ENCODE measurements at regions not wholly inside any gene's neighbourhood (a gene's known extent, or its start where the extent isn't known, plus 50 kb on each side); places are given as distances from the start of the nearest gene placed in this dataset.

DNA sequence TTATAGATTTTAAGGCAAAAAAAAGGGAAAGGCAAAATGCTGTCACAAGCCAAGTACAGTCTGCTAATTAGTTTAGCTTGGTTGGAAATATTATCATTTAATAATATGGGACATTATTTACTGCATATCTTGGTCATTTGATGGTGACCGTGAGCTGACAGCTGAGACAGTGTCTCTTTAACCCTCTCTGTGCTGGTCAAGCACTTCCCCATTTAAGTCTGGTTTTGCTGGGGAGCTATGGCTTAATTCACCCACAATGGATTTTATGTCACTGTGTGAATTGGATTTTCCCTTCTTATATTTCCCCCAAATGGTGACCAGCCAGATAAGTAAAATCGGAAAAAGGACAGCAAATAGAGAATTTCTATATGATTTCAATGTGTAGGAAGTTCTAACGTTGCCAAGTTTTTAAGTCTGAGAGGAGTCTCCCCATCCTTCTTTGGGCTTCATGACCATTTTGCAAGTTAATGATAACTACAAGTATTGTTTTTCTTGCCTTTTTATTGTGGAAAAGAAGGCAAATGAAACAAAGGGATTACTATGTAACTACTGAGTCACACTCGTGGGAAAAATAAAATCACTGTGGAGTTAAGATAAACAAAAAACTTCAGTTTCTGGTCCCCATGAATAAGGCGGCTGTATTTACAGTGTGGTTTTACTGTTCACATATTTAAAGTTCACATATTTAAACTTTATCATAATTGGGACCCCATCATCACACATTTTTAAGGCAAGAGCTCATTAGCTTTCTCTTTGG, 373.5 kb downstream of the NR2F2 start:
- DNase-seq = no peak
- no peak for ATAC-seq
- ChIA-PET CTCF (no interaction called here), POLR2A (no interaction called here)
- no peaks in the 10 kb centered on the region for H3K36me3 Mint-ChIP-seq
- no peaks in the 10 kb centered on the region for H3K36me3 ChIP-seq (ENCODE audit: control insufficient read depth in 2 of 3, insufficient read depth in 3 of 3, low read length in 3 of 3)
- no peaks in the 10 kb centered on the region for H3K4me1 Mint-ChIP-seq
- intact Hi-C loops (cut with micrococcal nuclease) = no loop called here
- no peaks in the 10 kb centered on the region for H3K4me1 ChIP-seq (ENCODE audit: control insufficient read depth in 2 of 2, insufficient read depth in 2 of 2, low read length in 2 of 2)
- H3K27me3 Mint-ChIP-seq = peaks cover 0 to 38% (median 15%) of the 10 kb centered on the region in 5 donors
- no peaks in the 10 kb centered on the region for H3K9me3 ChIP-seq (ENCODE audit: control insufficient read depth in 2 of 3, low read length in 3 of 3)
- H3K27me3 ChIP-seq (ENCODE audit: control insufficient read depth in 2 of 2, insufficient read depth in 2 of 2, low read length in 2 of 2) = no peaks in the 10 kb centered on the region
- no peak overlapping the region for H3K27ac Mint-ChIP-seq
- no peaks in the 10 kb centered on the region for H3K9me3 Mint-ChIP-seq
- no peak overlapping the region for H3K27ac ChIP-seq (ENCODE audit: low read depth, low read length)
- no peak overlapping the region for H3K4me3 Mint-ChIP-seq
- no peak overlapping the region for H3K4me3 ChIP-seq (ENCODE audit: low read length)

DNA sequence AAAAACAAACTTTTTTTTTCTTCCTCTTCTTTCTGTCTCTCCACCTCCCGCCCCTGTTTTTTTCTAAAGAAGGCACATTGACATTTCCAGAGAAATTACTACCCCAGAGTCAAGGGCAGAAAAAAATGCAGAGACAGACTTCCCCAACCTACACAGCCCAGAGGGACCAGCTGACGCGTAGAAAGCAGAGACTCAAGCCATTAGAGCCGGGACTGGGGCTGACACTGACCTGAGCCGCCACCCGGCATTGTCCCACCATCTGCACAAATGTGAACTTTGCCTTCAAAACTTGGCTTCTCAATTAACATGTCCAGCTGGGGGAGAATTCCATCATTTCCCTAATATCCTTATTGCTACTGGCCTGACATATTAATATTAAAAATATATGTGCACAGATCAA, 385.6 kb downstream of the NR2F2 start:
- Histone ChIP-seq H3K4me1 (ENCODE audit: control insufficient read depth in 2 of 2, insufficient read depth in 2 of 2, low read length in 2 of 2) (no peaks in the 10 kb centered on the region), H3K27me3 (ENCODE audit: control insufficient read depth in 2 of 2, insufficient read depth in 2 of 2, low read length in 2 of 2) (no peaks in the 10 kb centered on the region), H3K27ac (ENCODE audit: low read depth, low read length) (no peak overlapping the region), H3K36me3 (ENCODE audit: control insufficient read depth in 2 of 3, insufficient read depth in 3 of 3, low read length in 3 of 3) (no peaks in the 10 kb centered on the region), H3K4me3 (ENCODE audit: low read length) (no peak overlapping the region), H3K9me3 (ENCODE audit: control insufficient read depth in 2 of 3, low read length in 3 of 3) (no peaks in the 10 kb centered on the region)
- ChIA-PET CTCF (no interaction called here), POLR2A (no interaction called here)
- Mint-ChIP-seq H3K27ac (no peak overlapping the region), H3K9me3 (peaks cover 0 to 9% (median 0%) of the 10 kb centered on the region in 11 donors), H3K4me3 (no peak overlapping the region), H3K4me1 (no peaks in the 10 kb centered on the region), H3K36me3 (no peaks in the 10 kb centered on the region), H3K27me3 (peaks cover 0 to 20% (median 8%) of the 10 kb centered on the region in 5 donors)
- intact Hi-C loops (cut with micrococcal nuclease) = no loop called here
- DNase-seq (no peak), ATAC-seq (no peak)

DNA sequence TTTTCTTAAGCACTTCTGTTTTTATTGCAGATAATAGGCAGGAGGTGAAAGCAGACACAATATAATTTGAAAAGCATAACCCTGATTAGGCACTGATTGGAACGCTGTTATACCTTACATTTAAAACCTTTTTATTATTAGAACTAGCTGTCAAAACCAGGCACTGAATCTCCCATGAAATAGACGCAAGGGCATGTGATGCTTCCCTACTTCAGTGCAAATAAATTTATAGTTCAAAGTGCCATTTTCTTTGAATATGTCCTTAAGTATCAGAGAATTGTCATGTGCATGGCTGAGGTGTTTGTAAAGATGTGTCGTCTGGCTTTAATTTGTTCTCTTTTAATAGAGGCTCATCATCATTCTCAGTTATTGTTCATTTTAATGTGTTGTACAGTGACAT, 386.0 kb downstream of the NR2F2 start:
- H3K4me1 ChIP-seq (ENCODE audit: control insufficient read depth in 2 of 2, insufficient read depth in 2 of 2, low read length in 2 of 2) = no peaks in the 10 kb centered on the region
- Mint-ChIP-seq H3K27me3 (peaks cover 0 to 24% (median 11%) of the 10 kb centered on the region in 5 donors), H3K27ac (no peak overlapping the region), H3K4me1 (no peaks in the 10 kb centered on the region), H3K9me3 (peaks cover 0 to 9% (median 2%) of the 10 kb centered on the region in 11 donors), H3K4me3 (no peak overlapping the region), H3K36me3 (no peaks in the 10 kb centered on the region)
- H3K9me3 ChIP-seq (ENCODE audit: control insufficient read depth in 2 of 3, low read length in 3 of 3) = no peaks in the 10 kb centered on the region
- intact Hi-C loops (cut with micrococcal nuclease) = no loop called here
- H3K27me3 ChIP-seq (ENCODE audit: control insufficient read depth in 2 of 2, insufficient read depth in 2 of 2, low read length in 2 of 2) = no peaks in the 10 kb centered on the region
- H3K27ac ChIP-seq (ENCODE audit: low read depth, low read length) = no peak overlapping the region
- H3K4me3 ChIP-seq (ENCODE audit: low read length) = no peak overlapping the region
- ChIA-PET CTCF (no interaction called here), POLR2A (no interaction called here)
- H3K36me3 ChIP-seq (ENCODE audit: control insufficient read depth in 2 of 3, insufficient read depth in 3 of 3, low read length in 3 of 3) = no peaks in the 10 kb centered on the region
- ATAC-seq (no peak), DNase-seq (no peak)

DNA sequence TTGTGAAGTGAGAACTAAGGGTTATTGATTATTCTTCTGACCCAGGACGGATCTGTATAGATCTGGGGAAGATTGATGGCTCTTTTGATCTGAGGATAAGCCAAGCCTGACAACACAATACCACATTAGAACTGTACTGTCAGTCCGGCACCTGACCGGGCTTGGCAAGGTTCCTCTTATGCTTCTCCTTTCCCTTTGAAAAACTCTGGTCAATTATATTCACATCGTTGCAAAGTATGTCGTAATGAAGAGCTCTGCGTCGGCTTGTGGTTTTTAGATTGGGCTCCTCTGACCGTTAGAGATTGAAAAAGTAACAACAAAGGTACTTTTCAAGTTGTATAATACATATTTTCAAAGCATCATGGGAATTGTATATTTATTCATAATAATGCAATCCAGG, 389.8 kb downstream of the NR2F2 start:
- Histone ChIP-seq H3K4me3 (ENCODE audit: low read length) (no peak overlapping the region), H3K27me3 (ENCODE audit: control insufficient read depth in 2 of 2, insufficient read depth in 2 of 2, low read length in 2 of 2) (no peaks in the 10 kb centered on the region), H3K4me1 (ENCODE audit: control insufficient read depth in 2 of 2, insufficient read depth in 2 of 2, low read length in 2 of 2) (no peaks in the 10 kb centered on the region), H3K9me3 (ENCODE audit: control insufficient read depth in 2 of 3, low read length in 3 of 3) (no peaks in the 10 kb centered on the region), H3K27ac (ENCODE audit: low read depth, low read length) (no peak overlapping the region), H3K36me3 (ENCODE audit: control insufficient read depth in 2 of 3, insufficient read depth in 3 of 3, low read length in 3 of 3) (no peaks in the 10 kb centered on the region)
- intact Hi-C loops (cut with micrococcal nuclease) = no loop called here
- CTCF ChIA-PET = no interaction called here
- Mint-ChIP-seq H3K9me3 (peaks cover 0 to 9% (median 0%) of the 10 kb centered on the region in 11 donors), H3K36me3 (no peaks in the 10 kb centered on the region), H3K4me3 (no peak overlapping the region), H3K27ac (no peak overlapping the region), H3K27me3 (peaks cover 0 to 24% (median 8%) of the 10 kb centered on the region in 5 donors), H3K4me1 (no peaks in the 10 kb centered on the region)
- ATAC-seq (peak; percentile 57), DNase-seq (no peak)
- POLR2A ChIA-PET = no interaction called here

DNA sequence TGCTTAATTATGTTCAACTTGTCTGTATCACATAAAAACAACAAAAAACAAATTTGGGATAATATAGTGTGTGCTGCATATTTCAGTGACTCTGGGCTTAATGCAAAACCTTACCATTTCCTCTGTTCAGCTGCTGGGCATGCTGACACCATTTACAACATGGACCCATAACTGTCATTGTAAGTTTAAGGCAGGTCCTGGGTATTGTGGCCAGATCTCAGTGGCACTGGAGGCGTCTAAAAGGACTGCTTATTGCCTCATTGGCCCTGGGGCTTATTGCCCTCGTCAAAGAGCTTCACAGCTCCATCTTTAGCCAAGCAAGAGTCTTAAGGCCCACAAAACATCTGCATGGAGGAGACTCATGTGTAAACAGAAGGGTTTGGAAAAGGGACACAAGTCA, 390.2 kb downstream of the NR2F2 start:
- H3K27ac Mint-ChIP-seq = no peak overlapping the region
- CTCF ChIA-PET = no interaction called here
- intact Hi-C loops (cut with micrococcal nuclease) = no loop called here
- Histone ChIP-seq H3K27ac (ENCODE audit: low read depth, low read length) (no peak overlapping the region), H3K27me3 (ENCODE audit: control insufficient read depth in 2 of 2, insufficient read depth in 2 of 2, low read length in 2 of 2) (no peaks in the 10 kb centered on the region), H3K4me3 (ENCODE audit: low read length) (no peak overlapping the region), H3K4me1 (ENCODE audit: control insufficient read depth in 2 of 2, insufficient read depth in 2 of 2, low read length in 2 of 2) (no peaks in the 10 kb centered on the region), H3K36me3 (ENCODE audit: control insufficient read depth in 2 of 3, insufficient read depth in 3 of 3, low read length in 3 of 3) (no peaks in the 10 kb centered on the region), H3K9me3 (ENCODE audit: control insufficient read depth in 2 of 3, low read length in 3 of 3) (no peaks in the 10 kb centered on the region)
- H3K9me3 Mint-ChIP-seq = peaks cover 0 to 9% (median 0%) of the 10 kb centered on the region in 11 donors
- H3K27me3 Mint-ChIP-seq = peaks cover 0 to 24% (median 7%) of the 10 kb centered on the region in 5 donors
- H3K4me3 Mint-ChIP-seq = no peak overlapping the region
- POLR2A ChIA-PET = no interaction called here
- H3K4me1 Mint-ChIP-seq = no peaks in the 10 kb centered on the region
- ATAC-seq (no peak), DNase-seq (no peak)
- no peaks in the 10 kb centered on the region for H3K36me3 Mint-ChIP-seq

DNA sequence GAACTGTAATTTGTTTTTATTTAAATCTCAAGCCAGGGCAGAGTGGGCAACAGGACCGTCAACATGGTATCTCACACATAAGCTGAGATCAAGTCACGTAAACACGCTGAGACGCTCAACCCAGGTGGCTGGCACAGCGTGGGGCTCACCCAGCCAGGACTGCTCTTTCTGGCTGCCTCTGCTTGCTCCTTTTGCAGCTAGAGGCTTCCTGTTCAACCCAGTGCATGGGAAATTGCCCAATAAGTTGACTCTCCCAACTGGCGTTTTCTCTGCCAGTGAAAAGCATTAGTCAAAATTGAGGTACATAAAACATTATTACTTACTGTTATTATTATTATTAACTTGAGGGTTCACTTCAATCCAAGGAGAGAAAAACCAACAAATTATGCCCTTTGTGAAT, 398.1 kb downstream of the NR2F2 start:
- no peaks in the 10 kb centered on the region for H3K4me1 ChIP-seq (ENCODE audit: control insufficient read depth in 2 of 2, insufficient read depth in 2 of 2, low read length in 2 of 2)
- no peaks in the 10 kb centered on the region for H3K9me3 ChIP-seq (ENCODE audit: control insufficient read depth in 2 of 3, low read length in 3 of 3)
- Mint-ChIP-seq H3K27me3 (peaks cover 0 to 13% (median 0%) of the 10 kb centered on the region in 5 donors), H3K36me3 (no peaks in the 10 kb centered on the region), H3K9me3 (peaks cover 0 to 2% (median 0%) of the 10 kb centered on the region in 11 donors), H3K27ac (no peak overlapping the region), H3K4me1 (no peaks in the 10 kb centered on the region), H3K4me3 (no peak overlapping the region)
- no peak for DNase-seq
- H3K27me3 ChIP-seq (ENCODE audit: control insufficient read depth in 2 of 2, insufficient read depth in 2 of 2, low read length in 2 of 2) = no peaks in the 10 kb centered on the region
- no peak for ATAC-seq
- intact Hi-C loops (cut with micrococcal nuclease) = no loop called here
- H3K4me3 ChIP-seq (ENCODE audit: low read length) = no peak overlapping the region
- H3K27ac ChIP-seq (ENCODE audit: low read depth, low read length) = no peak overlapping the region
- ChIA-PET CTCF (no interaction called here), POLR2A (no interaction called here)
- H3K36me3 ChIP-seq (ENCODE audit: control insufficient read depth in 2 of 3, insufficient read depth in 3 of 3, low read length in 3 of 3) = no peaks in the 10 kb centered on the region

DNA sequence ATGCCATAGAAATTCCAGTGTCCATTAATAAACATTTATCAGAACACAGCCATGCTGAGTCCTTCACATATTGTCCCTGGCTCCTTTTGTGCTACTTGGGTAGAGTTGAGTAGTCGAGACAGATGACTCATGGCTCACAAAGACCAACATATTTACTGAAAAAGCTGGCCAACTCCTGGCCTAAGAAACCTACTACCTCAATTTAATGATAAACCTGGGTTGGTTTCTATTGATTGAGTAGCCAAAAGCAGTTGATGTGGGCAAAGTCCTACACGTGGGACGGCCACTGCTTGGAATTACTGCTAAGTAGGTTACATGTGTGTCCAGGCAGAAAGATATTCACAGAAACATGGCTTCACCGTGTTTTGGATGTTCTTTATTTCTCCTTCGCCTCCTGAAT, 402.2 kb downstream of the NR2F2 start:
- Histone ChIP-seq H3K4me1 (ENCODE audit: control insufficient read depth in 2 of 2, insufficient read depth in 2 of 2, low read length in 2 of 2) (no peaks in the 10 kb centered on the region), H3K27ac (ENCODE audit: low read depth, low read length) (no peak overlapping the region), H3K9me3 (ENCODE audit: control insufficient read depth in 2 of 3, low read length in 3 of 3) (no peaks in the 10 kb centered on the region), H3K36me3 (ENCODE audit: control insufficient read depth in 2 of 3, insufficient read depth in 3 of 3, low read length in 3 of 3) (no peaks in the 10 kb centered on the region), H3K27me3 (ENCODE audit: control insufficient read depth in 2 of 2, insufficient read depth in 2 of 2, low read length in 2 of 2) (no peaks in the 10 kb centered on the region), H3K4me3 (ENCODE audit: low read length) (no peak overlapping the region)
- CTCF ChIA-PET = no interaction called here
- Mint-ChIP-seq H3K9me3 (peaks cover 0 to 3% (median 0%) of the 10 kb centered on the region in 11 donors), H3K36me3 (no peaks in the 10 kb centered on the region), H3K27ac (no peak overlapping the region), H3K27me3 (peaks cover 0 to 13% (median 0%) of the 10 kb centered on the region in 5 donors), H3K4me3 (no peak overlapping the region), H3K4me1 (no peaks in the 10 kb centered on the region)
- ATAC-seq = no peak
- POLR2A ChIA-PET = no interaction called here
- no peak for DNase-seq
- intact Hi-C loops (cut with micrococcal nuclease) = no loop called here
